CD4-positive, CD25-positive, alpha-beta regulatory T cell (primary cell): ENCODE measurements at regions not wholly inside any gene's neighbourhood (a gene's known extent, or its start where the extent isn't known, plus 50 kb on each side); places are given as distances from the start of the nearest gene placed in this dataset.
"Not testable (repeated sequence)": the region's sequence is repeated elsewhere in the genome, so short reads cannot be mapped to it uniquely, and the experiment has no call there.

Source experiments
- ATAC-seq, 2 donors: fragments of 150-1000 bp; cut with Tn5 transposase; one replicate each; pipeline ENCODE4 v1.10.0; 2021; ENCODE audit warnings: low read depth in 2 of 2, moderate number of reproducible peaks in 2 of 2, moderate library complexity in 1 of 2
- DNase-seq, 3 donors: peaks; one replicate each; pipeline versions ENCODE4 v3.0.0 to v3.0.0-alpha.2; 2012 to 2022; ENCODE audit warnings: mixed read lengths in 1 of 3
- H3K27ac ChIP-seq: one replicate; pipeline ENCODE4 v1.7.0; 2013; ENCODE audit warnings: mild to moderate bottlenecking, low read length; ENCODE audit not compliant: insufficient read depth, poor library complexity, severe bottlenecking
- H3K27me3 ChIP-seq: one replicate; pipeline ENCODE4 v1.7.0; 2013; ENCODE audit warnings: low read length; ENCODE audit not compliant: control insufficient read depth, insufficient read depth
- H3K36me3 ChIP-seq: one replicate; pipeline ENCODE4 v1.7.0; 2013; ENCODE audit warnings: mild to moderate bottlenecking, low read length, moderate library complexity; ENCODE audit not compliant: control insufficient read depth, insufficient read depth
- H3K4me1 ChIP-seq: 2 replicates; pipeline ENCODE4 v1.7.0; 2013; ENCODE audit warnings: mild to moderate bottlenecking, low read length; ENCODE audit not compliant: insufficient read depth, control insufficient read depth, poor library complexity, severe bottlenecking
- H3K4me3 ChIP-seq: one replicate; pipeline ENCODE4 v1.7.0; 2013; ENCODE audit warnings: low read depth, mild to moderate bottlenecking, low read length, moderate library complexity
- H3K9me3 ChIP-seq, 2 experiments: 1 replicate in 1 of 2; 2 replicates in 1 of 2; pipeline ENCODE4 v1.7.0; 2013; ENCODE audit warnings: low read length in 2 of 2, mild to moderate bottlenecking in 1 of 2, moderate library complexity in 1 of 2; ENCODE audit not compliant: control insufficient read depth in 2 of 2
- H3K27ac Mint-ChIP-seq, 3 donors: one replicate each; pipeline ENCODE4 v1.8.0; 2020 to 2022; ENCODE audit warnings: mild to moderate bottlenecking in 3 of 3, mixed read lengths in 3 of 3, moderate library complexity in 2 of 3
- H3K27me3 Mint-ChIP-seq: one replicate; pipeline ENCODE4 v1.8.0; 2022; ENCODE audit warnings: mild to moderate bottlenecking, mixed read lengths
- H3K36me3 Mint-ChIP-seq: one replicate; pipeline ENCODE4 v1.8.0; 2020; ENCODE audit warnings: mixed read lengths
- H3K4me1 Mint-ChIP-seq, 4 donors: one replicate each; pipeline ENCODE4 v1.8.0; 2020 to 2022; ENCODE audit warnings: mixed read lengths in 4 of 4, mild to moderate bottlenecking in 1 of 4
- H3K4me3 Mint-ChIP-seq, 4 donors: one replicate each; pipeline ENCODE4 v1.8.0; 2020 to 2022; ENCODE audit warnings: mild to moderate bottlenecking in 4 of 4, mixed read lengths in 4 of 4, moderate library complexity in 3 of 4
- H3K9me3 Mint-ChIP-seq, 7 donors: one replicate each; pipeline ENCODE4 v1.8.0; 2020 to 2022; ENCODE audit warnings: mixed read lengths in 7 of 7, mild to moderate bottlenecking in 3 of 7, moderate library complexity in 2 of 7

- ATAC-seq: no peak
- no peaks in the 10 kb centered on the region for H3K36me3 Mint-ChIP-seq
- peaks cover 6% of the 10 kb centered on the region for H3K27me3 Mint-ChIP-seq
These were observed 207.6 kb upstream of the RASGEF1B start for GRCh38 chr4:81679315-81679714.

GRCh38 chr4:81678801-81679200 lies 207.1 kb upstream of the RASGEF1B start:
- Mint-ChIP-seq H3K4me3 (no peak overlapping the region), H3K27ac (no peak overlapping the region), H3K4me1 (no peaks in the 10 kb centered on the region), H3K36me3 (no peaks in the 10 kb centered on the region), H3K9me3 (peaks cover 0 to 2% (median 0%) of the 10 kb centered on the region in 7 donors), H3K27me3 (peaks cover 6% of the 10 kb centered on the region)
- ATAC-seq (no peak), DNase-seq (no peak)
- Histone ChIP-seq H3K9me3 (no peaks in the 10 kb centered on the region), H3K27ac (no peak overlapping the region), H3K27me3 (peaks cover 2% of the 10 kb centered on the region), H3K36me3 (no peaks in the 10 kb centered on the region), H3K4me3 (no peak overlapping the region), H3K4me1 (no peaks in the 10 kb centered on the region)

More at GRCh38 chr4:81679315-81679714, 207.6 kb upstream of the RASGEF1B start:
- no peaks in the 10 kb centered on the region for H3K9me3 ChIP-seq
- no peaks in the 10 kb centered on the region for H3K4me1 ChIP-seq
- DNase-seq: no peak
- Mint-ChIP-seq H3K4me3 (no peak overlapping the region), H3K4me1 (no peaks in the 10 kb centered on the region), H3K27ac (no peak overlapping the region), H3K9me3 (peaks cover 0 to 2% (median 0%) of the 10 kb centered on the region in 7 donors)
- H3K27ac ChIP-seq: no peak overlapping the region
- H3K4me3 ChIP-seq: no peak overlapping the region
- no peaks in the 10 kb centered on the region for H3K36me3 ChIP-seq
- H3K27me3 ChIP-seq: peaks cover 2% of the 10 kb centered on the region

GRCh38 chr4:81676537-81676936 lies 204.8 kb upstream of the RASGEF1B start:
- Mint-ChIP-seq H3K4me3 (no peak overlapping the region), H3K27me3 (peaks cover 11% of the 10 kb centered on the region), H3K36me3 (no peaks in the 10 kb centered on the region), H3K4me1 (no peaks in the 10 kb centered on the region), H3K9me3 (peaks cover 0 to 2% (median 0%) of the 10 kb centered on the region in 7 donors), H3K27ac (no peak overlapping the region)
- Histone ChIP-seq H3K4me3 (no peak overlapping the region), H3K9me3 (no peaks in the 10 kb centered on the region), H3K36me3 (no peaks in the 10 kb centered on the region), H3K4me1 (no peaks in the 10 kb centered on the region), H3K27me3 (no peaks in the 10 kb centered on the region), H3K27ac (no peak overlapping the region)
- DNase-seq (no peak), ATAC-seq (no peak)

GRCh38 chr4:81675791-81676393 lies 204.2 kb upstream of the RASGEF1B start:
- H3K4me3 Mint-ChIP-seq: no peak overlapping the region
- no peak overlapping the region for H3K27ac Mint-ChIP-seq
- ATAC-seq: no peak

GRCh38 chr4:81673961-81674360 lies 202.3 kb upstream of the RASGEF1B start:
- no peaks in the 10 kb centered on the region for H3K27me3 ChIP-seq
- DNase-seq (no peak), ATAC-seq (no peak)
- no peaks in the 10 kb centered on the region for H3K9me3 ChIP-seq
- Mint-ChIP-seq H3K36me3 (no peaks in the 10 kb centered on the region), H3K9me3 (no peaks in the 10 kb centered on the region), H3K4me1 (no peaks in the 10 kb centered on the region), H3K4me3 (no peak overlapping the region), H3K27ac (no peak overlapping the region), H3K27me3 (peaks cover 4% of the 10 kb centered on the region)
- H3K4me1 ChIP-seq: no peaks in the 10 kb centered on the region
- no peak overlapping the region for H3K4me3 ChIP-seq
- no peak overlapping the region for H3K27ac ChIP-seq
- H3K36me3 ChIP-seq: no peaks in the 10 kb centered on the region

More at GRCh38 chr4:81675791-81676393, 204.2 kb upstream of the RASGEF1B start:
- peaks cover 11% of the 10 kb centered on the region for H3K27me3 Mint-ChIP-seq
- Histone ChIP-seq H3K36me3 (no peaks in the 10 kb centered on the region), H3K27me3 (no peaks in the 10 kb centered on the region), H3K27ac (no peak overlapping the region), H3K9me3 (no peaks in the 10 kb centered on the region), H3K4me3 (no peak overlapping the region), H3K4me1 (no peaks in the 10 kb centered on the region)
- no peak for DNase-seq
- H3K9me3 Mint-ChIP-seq: peaks cover 0 to 2% (median 0%) of the 10 kb centered on the region in 7 donors
- no peaks in the 10 kb centered on the region for H3K4me1 Mint-ChIP-seq
- H3K36me3 Mint-ChIP-seq: no peaks in the 10 kb centered on the region

GRCh38 chr4:81668328-81668727 lies 196.6 kb upstream of the RASGEF1B start:
- not testable (repeated sequence) for H3K9me3 ChIP-seq, H3K4me3 Mint-ChIP-seq, ATAC-seq

GRCh38 chr4:81667539-81667938 lies 195.8 kb upstream of the RASGEF1B start:
- H3K36me3 Mint-ChIP-seq: no peaks in the 10 kb centered on the region
- H3K4me1 ChIP-seq: no peaks in the 10 kb centered on the region
- H3K4me3 Mint-ChIP-seq: no peak overlapping the region
- H3K4me1 Mint-ChIP-seq: no peaks in the 10 kb centered on the region
- peaks cover 9% of the 10 kb centered on the region for H3K27me3 Mint-ChIP-seq
- H3K9me3 Mint-ChIP-seq: no peaks in the 10 kb centered on the region
- ATAC-seq (no peak), DNase-seq (no peak)
- no peaks in the 10 kb centered on the region for H3K36me3 ChIP-seq
- H3K4me3 ChIP-seq: no peak overlapping the region
- H3K27ac ChIP-seq: no peak overlapping the region
- H3K9me3 ChIP-seq: no peaks in the 10 kb centered on the region
- H3K27me3 ChIP-seq: no peaks in the 10 kb centered on the region
- H3K27ac Mint-ChIP-seq: no peak overlapping the region

More at GRCh38 chr4:81668328-81668727, 196.6 kb upstream of the RASGEF1B start:
- not testable (repeated sequence) for H3K4me1 Mint-ChIP-seq, H3K27me3 ChIP-seq, H3K27ac Mint-ChIP-seq, H3K4me3 ChIP-seq, H3K27me3 Mint-ChIP-seq, H3K9me3 Mint-ChIP-seq, H3K36me3 ChIP-seq, H3K27ac ChIP-seq, DNase-seq, H3K36me3 Mint-ChIP-seq, H3K4me1 ChIP-seq

GRCh38 chr4:81666491-81666890 lies 194.8 kb upstream of the RASGEF1B start:
- peaks cover 4% of the 10 kb centered on the region for H3K27me3 Mint-ChIP-seq
- Histone ChIP-seq H3K4me1 (no peaks in the 10 kb centered on the region), H3K36me3 (no peaks in the 10 kb centered on the region), H3K4me3 (no peak overlapping the region), H3K27me3 (peaks cover under 1% of the 10 kb centered on the region), H3K9me3 (no peaks in the 10 kb centered on the region), H3K27ac (no peak overlapping the region)
- no peaks in the 10 kb centered on the region for H3K36me3 Mint-ChIP-seq
- no peak overlapping the region for H3K4me3 Mint-ChIP-seq
- no peak overlapping the region for H3K27ac Mint-ChIP-seq
- H3K9me3 Mint-ChIP-seq: no peaks in the 10 kb centered on the region
- ATAC-seq: no peak
- H3K4me1 Mint-ChIP-seq: no peaks in the 10 kb centered on the region
- DNase-seq: no peak
